ENCODE measurements at regions not wholly inside any gene's neighbourhood (a gene's known extent, or its start where the extent isn't known, plus 50 kb on each side); places are given as distances from the start of the nearest gene placed in this dataset.

- no peaks in the 10 kb centered on the region for H3K79me2 ChIP-seq (ENCODE audit: control insufficient read depth, insufficient read depth, low read length)
- H4K20me1 ChIP-seq (ENCODE audit: control insufficient read depth, insufficient read depth) = no peaks in the 10 kb centered on the region
- no peak overlapping the region for H2AFZ ChIP-seq (ENCODE audit: control insufficient read depth, low read depth, low read length)
- no peak overlapping the region for H3K4me2 ChIP-seq (ENCODE audit: control insufficient read depth, insufficient read depth)
- no peak overlapping the region for H3K9ac ChIP-seq (ENCODE audit: control insufficient read depth, insufficient read depth, low read length)
- ChIA-PET POLR2A (no interaction called here), SMC1A (ENCODE audit: uncharacterized antibody, unreplicated experiment) (no interaction called here), CTCF (no interaction called here), RAD21 (ENCODE audit: unreplicated experiment) (no interaction called here)
- H3K27ac ChIP-seq (ENCODE audit: control insufficient read depth, insufficient read depth) = no peak overlapping the region
- TF ChIP-seq ZBED1 (IDR thresholded peaks at IDR 0.05; ENCODE audit: borderline replicate concordance) (no peak), ZBTB33 (IDR thresholded peaks at IDR 0.05) (peak; percentile 11; the same call in 1 of the 2 replicates)
- no TSS peak for BruUV-seq (replicated peaks)
- no peaks in the 10 kb centered on the region for H3K27me3 ChIP-seq (replicated peaks in 1 of 2; ENCODE audit: control insufficient read depth in 2 of 2, insufficient read depth in 2 of 2, low read length in 1 of 2)
- intact Hi-C loops (cut with micrococcal nuclease; ENCODE audit: unreplicated experiment) = loop anchor here (5.0 kb wide), 2 partner anchors 67 to 302 kb away; no protein-coding TSS in a partner anchor
- DNase-seq (ENCODE audit: low read depth, low spot score) (no peak), FAIRE-seq (no peak), ATAC-seq (no peak)
- no peaks in the 10 kb centered on the region for H3K36me3 ChIP-seq (ENCODE audit: control insufficient read depth in 2 of 2, insufficient read depth in 2 of 2, low read length in 1 of 2)
- peaks cover 9% of the 10 kb centered on the region; the same call in 1 of the 2 replicates for H3K4me1 ChIP-seq (ENCODE audit: control insufficient read depth, insufficient read depth, low read length)
- no peak overlapping the region for H3K4me3 ChIP-seq
- no peaks in the 10 kb centered on the region; the same call in 2 of the 3 replicates for H3K9me3 ChIP-seq (replicated peaks; ENCODE audit: control insufficient read depth, insufficient read depth, low read length)
- 71% methylated on average over 30 of the region's 32 CpGs for WGBS (ENCODE audit: insufficient coverage, insufficient replicate concordance, low lambda C conversion rate, missing lambda C conversion rate)
- in situ Hi-C loops (cut with MboI) = no loop called here
Measured at GRCh38 chr2:215615067-215615802, 179.4 kb upstream of the FN1 start.

- intact Hi-C loops (cut with micrococcal nuclease; ENCODE audit: unreplicated experiment) (loop anchor here (5.0 kb wide), 1 partner anchor 198 kb away; no protein-coding TSS in a partner anchor), in situ Hi-C loops (cut with MboI) (no loop called here)
- 58% methylated on average over 7 of the region's 7 CpGs for WGBS (ENCODE audit: insufficient coverage, insufficient replicate concordance, low lambda C conversion rate, missing lambda C conversion rate)
- H3K79me2 ChIP-seq (ENCODE audit: control insufficient read depth, insufficient read depth, low read length) = no peaks in the 10 kb centered on the region
- no peak overlapping the region for H3K4me3 ChIP-seq
- FAIRE-seq = no peak
- no peak for DNase-seq (ENCODE audit: low read depth, low spot score)
- no peak for ATAC-seq
- TF ChIP-seq JUNB (IDR thresholded peaks at IDR 0.05) (no peak), RUNX3 (IDR thresholded peaks at IDR 0.05; ENCODE audit: low read length) (no peak), HDAC2 (IDR thresholded peaks at IDR 0.05) (no peak), NR2F1 (conservative IDR thresholded peaks at IDR 0.05) (no peak)
- ChIA-PET POLR2A (interaction anchor here (1.2 kb wide), 1 partner anchor 43 kb away, joined by 3 read pairs; no protein-coding TSS in a partner anchor), CTCF (interaction anchor here (0.6 kb wide), 1 partner anchor 116 kb away, joined by 3 read pairs; no protein-coding TSS in a partner anchor), RAD21 (ENCODE audit: unreplicated experiment) (no interaction called here), SMC1A (ENCODE audit: uncharacterized antibody, unreplicated experiment) (interaction anchor here (1.3 to 1.5 kb wide), 2 partner anchors 10 to 17 kb away, joined by 4 to 5 read pairs; no protein-coding TSS in a partner anchor)
- H2AFZ ChIP-seq (ENCODE audit: control insufficient read depth, low read depth, low read length) = no peak overlapping the region
- no peaks in the 10 kb centered on the region for H3K27me3 ChIP-seq (replicated peaks in 1 of 2; ENCODE audit: control insufficient read depth in 2 of 2, insufficient read depth in 2 of 2, low read length in 1 of 2)
- H3K36me3 ChIP-seq (ENCODE audit: control insufficient read depth in 2 of 2, insufficient read depth in 2 of 2, low read length in 1 of 2) = no peaks in the 10 kb centered on the region
- H3K27ac ChIP-seq (ENCODE audit: control insufficient read depth, insufficient read depth) = no peak overlapping the region
- H3K4me1 ChIP-seq (ENCODE audit: control insufficient read depth, insufficient read depth, low read length) = peaks cover 9% of the 10 kb centered on the region; the same call in 1 of the 2 replicates
- H4K20me1 ChIP-seq (ENCODE audit: control insufficient read depth, insufficient read depth) = no peaks in the 10 kb centered on the region
- no peaks in the 10 kb centered on the region; the same call in 2 of the 3 replicates for H3K9me3 ChIP-seq (replicated peaks; ENCODE audit: control insufficient read depth, insufficient read depth, low read length)
- H3K4me2 ChIP-seq (ENCODE audit: control insufficient read depth, insufficient read depth) = no peak overlapping the region
- BruUV-seq (replicated peaks) = no TSS peak
- no peak overlapping the region for H3K9ac ChIP-seq (ENCODE audit: control insufficient read depth, insufficient read depth, low read length)
Measured at GRCh38 chr2:215614296-215614695, 178.4 kb upstream of the FN1 start.
